ENCODE measurements at regions not wholly inside any gene's neighbourhood (a gene's known extent, or its start where the extent isn't known, plus 50 kb on each side); places are given as distances from the start of the nearest gene placed in this dataset.

DNA sequence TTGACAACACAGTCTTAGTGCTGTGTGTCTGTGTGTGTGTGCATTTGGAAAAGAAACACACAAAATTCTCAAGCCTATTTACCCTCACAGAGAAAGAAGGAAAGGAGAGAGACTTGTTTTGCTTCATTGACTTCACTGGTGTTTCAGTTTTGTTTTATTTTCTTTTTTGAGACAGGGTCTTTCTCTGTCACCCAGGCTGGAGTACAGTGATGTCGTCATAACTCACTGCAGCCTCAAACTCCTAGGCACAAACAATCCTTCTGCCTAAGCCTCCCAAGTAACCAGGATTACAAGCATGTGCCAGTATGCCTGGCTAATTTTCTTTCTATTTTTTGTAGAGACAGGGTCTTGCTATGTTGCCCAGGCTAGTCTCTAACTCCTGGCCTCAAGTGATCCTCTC lies 636.9 kb downstream of the TAFA4 start:
- Histone ChIP-seq H3K36me3 (no peaks in the 10 kb centered on the region), H3K9me3 (no peaks in the 10 kb centered on the region), H3K4me1 (no peaks in the 10 kb centered on the region), H3K27ac (no peak overlapping the region), H3K4me3 (no peak overlapping the region), H3K27me3 (no peaks in the 10 kb centered on the region)
- no peak for TF ChIP-seq CTCF (IDR thresholded peaks at IDR 0.05)
- no peak for DNase-seq (ENCODE audit: low spot score)

DNA sequence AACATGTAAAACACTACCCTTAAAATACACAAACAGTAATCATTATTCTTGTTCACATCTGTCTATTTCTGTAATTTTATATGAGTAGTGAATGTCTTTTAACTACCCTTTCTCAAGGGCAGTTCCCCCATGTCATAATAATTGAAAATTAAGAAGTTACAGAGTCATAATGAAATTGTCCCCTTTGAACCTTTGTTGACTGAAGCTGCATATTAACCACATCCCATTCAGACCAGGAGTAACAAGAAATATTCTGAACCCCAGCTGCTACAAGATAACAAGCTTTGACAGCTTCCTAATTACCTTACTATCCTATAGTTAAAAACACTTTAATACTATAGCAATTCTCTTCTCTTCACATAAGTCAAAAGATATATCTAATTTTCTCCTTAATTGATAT lies 635.9 kb upstream of the SUCLG2 start:
- Histone ChIP-seq H3K9me3 (no peaks in the 10 kb centered on the region), H3K4me1 (no peaks in the 10 kb centered on the region), H3K4me3 (no peak overlapping the region), H3K36me3 (no peaks in the 10 kb centered on the region), H3K27ac (no peak overlapping the region), H3K27me3 (no peaks in the 10 kb centered on the region)
- DNase-seq (ENCODE audit: low spot score): no peak
- no peak for TF ChIP-seq CTCF (IDR thresholded peaks at IDR 0.05)

DNA sequence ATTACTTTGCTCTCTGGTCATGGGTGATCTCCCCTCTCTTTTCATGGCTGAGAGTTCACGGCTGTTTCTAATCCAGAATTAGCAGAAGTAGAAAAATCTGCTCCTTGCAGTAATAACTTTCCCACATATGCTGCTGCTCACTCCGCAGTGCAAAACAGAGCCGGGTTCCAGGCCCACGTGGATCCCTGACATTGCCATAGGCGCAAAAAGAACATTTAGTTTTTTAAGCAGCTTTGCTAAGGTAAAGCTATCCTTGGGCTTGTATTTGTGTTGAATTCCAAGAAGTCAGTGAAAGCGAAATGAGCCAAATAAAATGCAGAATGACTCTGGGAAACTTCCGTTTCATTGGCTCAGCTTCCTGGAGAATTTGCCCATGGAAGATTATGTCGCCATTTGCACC lies 633.7 kb upstream of the SUCLG2 start:
- no peak for TF ChIP-seq CTCF (IDR thresholded peaks at IDR 0.05)
- no peaks in the 10 kb centered on the region for H3K27me3 ChIP-seq
- no peaks in the 10 kb centered on the region for H3K36me3 ChIP-seq
- H3K4me3 ChIP-seq: no peak overlapping the region
- H3K9me3 ChIP-seq: no peaks in the 10 kb centered on the region
- H3K4me1 ChIP-seq: no peaks in the 10 kb centered on the region
- H3K27ac ChIP-seq: no peak overlapping the region
- no peak for DNase-seq (ENCODE audit: low spot score)

DNA sequence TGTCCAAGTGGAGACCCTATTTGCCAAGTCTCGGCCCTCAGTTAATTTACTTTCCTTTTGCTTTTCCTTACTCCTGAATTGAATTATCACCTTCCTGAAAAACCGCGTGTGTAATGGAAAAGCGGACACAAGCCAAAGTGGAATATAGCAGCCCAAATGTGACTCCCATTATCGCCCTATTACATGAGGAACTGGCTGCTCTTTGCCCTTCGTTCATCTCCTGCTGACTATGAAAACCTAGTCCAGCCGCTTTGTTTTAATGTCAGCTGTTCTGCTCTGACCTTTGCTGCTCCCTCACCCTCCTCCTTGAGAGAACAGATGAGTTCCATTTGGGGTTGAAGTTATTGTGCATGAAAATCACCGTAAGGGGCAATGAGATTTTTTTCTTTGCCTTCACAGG lies 632.7 kb upstream of the SUCLG2 start:
- H3K4me3 ChIP-seq: no peak overlapping the region
- H3K4me1 ChIP-seq: no peaks in the 10 kb centered on the region
- H3K9me3 ChIP-seq: no peaks in the 10 kb centered on the region
- no peak for DNase-seq (ENCODE audit: low spot score)
- no peak overlapping the region for H3K27ac ChIP-seq
- no peaks in the 10 kb centered on the region for H3K36me3 ChIP-seq
- H3K27me3 ChIP-seq: no peaks in the 10 kb centered on the region
- no peak for TF ChIP-seq CTCF (IDR thresholded peaks at IDR 0.05)

DNA sequence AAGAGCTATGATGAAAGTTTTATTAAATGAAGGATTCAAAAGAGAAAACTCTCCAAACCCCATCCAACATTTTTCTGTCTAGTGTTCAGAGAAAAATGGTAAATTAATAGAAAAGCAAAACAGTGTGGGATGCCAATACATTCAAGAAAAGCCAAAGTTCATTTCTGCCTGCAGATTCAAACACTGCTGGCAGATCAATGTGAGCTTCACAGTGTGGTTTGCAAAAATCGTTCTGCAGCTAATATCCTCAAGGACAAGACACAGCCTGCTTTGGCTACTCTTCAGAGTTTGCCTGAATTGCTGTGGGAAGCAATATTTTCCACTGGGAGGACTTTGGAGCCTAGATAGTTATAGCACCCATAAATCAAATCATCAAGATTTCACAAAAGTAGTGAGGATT lies 619.9 kb upstream of the SUCLG2 start:
- Histone ChIP-seq H3K9me3 (no peaks in the 10 kb centered on the region), H3K4me3 (no peak overlapping the region), H3K4me1 (no peaks in the 10 kb centered on the region), H3K27ac (no peak overlapping the region), H3K36me3 (no peaks in the 10 kb centered on the region), H3K27me3 (no peaks in the 10 kb centered on the region)
- no peak for DNase-seq (ENCODE audit: low spot score)
- no peak for TF ChIP-seq CTCF (IDR thresholded peaks at IDR 0.05)

DNA sequence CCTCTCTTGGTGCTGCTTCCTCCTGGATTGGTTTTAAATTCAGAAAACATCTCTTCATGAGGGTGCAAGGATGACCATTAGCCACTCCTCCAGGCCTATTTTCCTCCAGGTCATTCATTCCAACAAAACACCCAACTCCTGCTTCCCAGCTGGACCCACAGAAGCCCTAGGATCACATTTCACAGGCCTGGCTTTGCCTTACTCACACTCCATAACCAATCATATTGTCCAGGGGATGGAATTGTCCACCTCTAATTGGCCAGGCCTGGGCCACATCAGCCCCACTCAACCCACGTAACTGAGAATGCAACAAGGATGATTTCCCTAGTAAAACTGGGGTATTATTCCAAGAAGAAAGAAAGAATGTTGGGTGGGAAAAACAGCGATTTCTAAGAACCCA lies 616.7 kb upstream of the SUCLG2 start:
- no peaks in the 10 kb centered on the region for H3K27me3 ChIP-seq
- no peak overlapping the region for H3K4me3 ChIP-seq
- no peak for TF ChIP-seq CTCF (IDR thresholded peaks at IDR 0.05)
- H3K9me3 ChIP-seq: no peaks in the 10 kb centered on the region
- no peaks in the 10 kb centered on the region for H3K4me1 ChIP-seq
- H3K27ac ChIP-seq: no peak overlapping the region
- no peak for DNase-seq (ENCODE audit: low spot score)
- H3K36me3 ChIP-seq: no peaks in the 10 kb centered on the region

Measured in right atrium auricular region (tissue), 2 donors.